ENCODE measurements at regions not wholly inside any gene's neighbourhood (a gene's known extent, or its start where the extent isn't known, plus 50 kb on each side); places are given as distances from the start of the nearest gene placed in this dataset.

GRCh38 chr5:120106912-120107525 is 357.1 kb upstream of the PRR16 start:
- H2AFZ ChIP-seq (ENCODE audit: insufficient read depth, low read depth, low read length, poor library complexity, severe bottlenecking): no peak overlapping the region
- DNase-seq (no peak), ATAC-seq (ENCODE audit: low read depth) (no peak)
- CTCF ChIA-PET: no interaction called here
- no peaks in the 10 kb centered on the region for H3K36me3 ChIP-seq (replicated peaks in 1 of 2; ENCODE audit: control extremely low read depth in 1 of 2, control insufficient read depth in 1 of 2, extremely low read depth in 1 of 2, insufficient read depth in 2 of 2, low read length in 1 of 2)
- H3K4me3 Mint-ChIP-seq: no peak overlapping the region
- H3K4me3 ChIP-seq (ENCODE audit: control extremely low read depth in 1 of 5, extremely low read depth in 1 of 5, insufficient read depth in 1 of 5, low read depth in 2 of 5, low read length in 4 of 5): no peak overlapping the region
- H3K4me1 Mint-ChIP-seq: no peaks in the 10 kb centered on the region
- H3K9me3 Mint-ChIP-seq (ENCODE audit: insufficient read depth): no peaks in the 10 kb centered on the region
- 86% methylated on average over 1 of the region's 1 CpG for WGBS (ENCODE audit: insufficient coverage)
- no peak for TF ChIP-seq EZH2 (IDR thresholded peaks at IDR 0.05; ENCODE audit: borderline replicate concordance, insufficient read depth, low read depth, low read length, poor library complexity, severe bottlenecking)
- TF ChIP-seq, protein P1, sequence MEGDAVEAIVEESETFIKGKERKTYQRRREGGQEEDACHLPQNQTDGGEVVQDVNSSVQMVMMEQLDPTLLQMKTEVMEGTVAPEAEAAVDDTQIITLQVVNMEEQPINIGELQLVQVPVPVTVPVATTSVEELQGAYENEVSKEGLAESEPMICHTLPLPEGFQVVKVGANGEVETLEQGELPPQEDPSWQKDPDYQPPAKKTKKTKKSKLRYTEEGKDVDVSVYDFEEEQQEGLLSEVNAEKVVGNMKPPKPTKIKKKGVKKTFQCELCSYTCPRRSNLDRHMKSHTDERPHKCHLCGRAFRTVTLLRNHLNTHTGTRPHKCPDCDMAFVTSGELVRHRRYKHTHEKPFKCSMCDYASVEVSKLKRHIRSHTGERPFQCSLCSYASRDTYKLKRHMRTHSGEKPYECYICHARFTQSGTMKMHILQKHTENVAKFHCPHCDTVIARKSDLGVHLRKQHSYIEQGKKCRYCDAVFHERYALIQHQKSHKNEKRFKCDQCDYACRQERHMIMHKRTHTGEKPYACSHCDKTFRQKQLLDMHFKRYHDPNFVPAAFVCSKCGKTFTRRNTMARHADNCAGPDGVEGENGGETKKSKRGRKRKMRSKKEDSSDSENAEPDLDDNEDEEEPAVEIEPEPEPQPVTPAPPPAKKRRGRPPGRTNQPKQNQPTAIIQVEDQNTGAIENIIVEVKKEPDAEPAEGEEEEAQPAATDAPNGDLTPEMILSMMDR (IDR thresholded peaks at IDR 0.05): peak; percentile 61
- H3K27ac ChIP-seq (ENCODE audit: low read length in 2 of 2): no peak overlapping the region
- H3K27me3 ChIP-seq (replicated peaks in 1 of 4; ENCODE audit: control extremely low read depth in 1 of 4, control insufficient read depth in 3 of 4, insufficient read depth in 4 of 4, low read length in 3 of 4): no peaks in the 10 kb centered on the region
- no peak overlapping the region for H3K9ac ChIP-seq (ENCODE audit: low read length)
- peaks cover 3% of the 10 kb centered on the region for H3K27me3 Mint-ChIP-seq
- H3K79me2 ChIP-seq (ENCODE audit: control insufficient read depth, insufficient read depth, low read length): no peaks in the 10 kb centered on the region
- H3K4me2 ChIP-seq (replicated peaks; ENCODE audit: low read depth, low read length, poor library complexity, severe bottlenecking): no peak overlapping the region
- POLR2A ChIA-PET: no interaction called here
- no peaks in the 10 kb centered on the region for H3K4me1 ChIP-seq (ENCODE audit: control insufficient read depth in 2 of 2, insufficient read depth in 2 of 2, low read length in 2 of 2)
- no peaks in the 10 kb centered on the region for H4K20me1 ChIP-seq (ENCODE audit: control insufficient read depth, insufficient read depth, low read length, poor library complexity, severe bottlenecking)
- no peaks in the 10 kb centered on the region for H3K9me3 ChIP-seq (ENCODE audit: control extremely low read depth in 1 of 3, control insufficient read depth in 2 of 3, insufficient read depth in 1 of 3, low read length in 2 of 3)
- no peak overlapping the region for H3K27ac Mint-ChIP-seq
- intact Hi-C loops (cut with micrococcal nuclease): no loop called here

GRCh38 chr5:120108586-120109248 is 355.4 kb upstream of the PRR16 start:
- ATAC-seq (ENCODE audit: low read depth) (no peak), DNase-seq (no peak)
- no peak overlapping the region for H3K4me3 Mint-ChIP-seq
- WGBS (ENCODE audit: insufficient coverage): 94% methylated on average over 3 of the region's 4 CpGs
- CTCF ChIA-PET: no interaction called here
- Histone ChIP-seq H3K9me3 (ENCODE audit: control extremely low read depth in 1 of 3, control insufficient read depth in 2 of 3, insufficient read depth in 1 of 3, low read length in 2 of 3) (no peaks in the 10 kb centered on the region), H3K9ac (ENCODE audit: low read length) (no peak overlapping the region), H3K4me2 (replicated peaks; ENCODE audit: low read depth, low read length, poor library complexity, severe bottlenecking) (no peak overlapping the region), H3K27me3 (replicated peaks in 1 of 4; ENCODE audit: control extremely low read depth in 1 of 4, control insufficient read depth in 3 of 4, insufficient read depth in 4 of 4, low read length in 3 of 4) (no peaks in the 10 kb centered on the region), H3K36me3 (replicated peaks in 1 of 2; ENCODE audit: control extremely low read depth in 1 of 2, control insufficient read depth in 1 of 2, extremely low read depth in 1 of 2, insufficient read depth in 2 of 2, low read length in 1 of 2) (no peaks in the 10 kb centered on the region), H2AFZ (ENCODE audit: insufficient read depth, low read depth, low read length, poor library complexity, severe bottlenecking) (no peak overlapping the region), H3K4me3 (ENCODE audit: control extremely low read depth in 1 of 5, extremely low read depth in 1 of 5, insufficient read depth in 1 of 5, low read depth in 2 of 5, low read length in 4 of 5) (no peak overlapping the region), H3K79me2 (ENCODE audit: control insufficient read depth, insufficient read depth, low read length) (no peaks in the 10 kb centered on the region), H3K27ac (ENCODE audit: low read length in 2 of 2) (no peak overlapping the region), H4K20me1 (ENCODE audit: control insufficient read depth, insufficient read depth, low read length, poor library complexity, severe bottlenecking) (no peaks in the 10 kb centered on the region), H3K4me1 (ENCODE audit: control insufficient read depth in 2 of 2, insufficient read depth in 2 of 2, low read length in 2 of 2) (no peaks in the 10 kb centered on the region)
- H3K27ac Mint-ChIP-seq: no peak overlapping the region
- peaks cover 3% of the 10 kb centered on the region for H3K27me3 Mint-ChIP-seq
- intact Hi-C loops (cut with micrococcal nuclease): no loop called here
- H3K4me1 Mint-ChIP-seq: no peaks in the 10 kb centered on the region
- no peak for TF ChIP-seq EZH2 (IDR thresholded peaks at IDR 0.05; ENCODE audit: borderline replicate concordance, insufficient read depth, low read depth, low read length, poor library complexity, severe bottlenecking)
- TF ChIP-seq, protein P1 (IDR thresholded peaks at IDR 0.05): no peak
- POLR2A ChIA-PET: no interaction called here
- H3K9me3 Mint-ChIP-seq (ENCODE audit: insufficient read depth): peaks cover 2% of the 10 kb centered on the region

Measured in B cell (primary cell).